Glutamatergic neuron (in vitro differentiated cells): ENCODE measurements at regions not wholly inside any gene's neighbourhood (a gene's known extent, or its start where the extent isn't known, plus 50 kb on each side); places are given as distances from the start of the nearest gene placed in this dataset.

Source experiments
- DNase-seq: peaks from one replicate; pipeline ENCODE4 v3.0.0; 2022
- H3K27ac Mint-ChIP-seq: one replicate; pipeline ENCODE4 v1.8.0; 2020; ENCODE audit warnings: mild to moderate bottlenecking, mixed read lengths, inconsistent platforms; ENCODE audit not compliant: unreplicated experiment
- H3K27me3 Mint-ChIP-seq: one replicate; pipeline ENCODE4 v1.8.0; 2020; ENCODE audit warnings: mild to moderate bottlenecking, moderate library complexity, mixed read lengths, inconsistent platforms; ENCODE audit not compliant: unreplicated experiment
- H3K36me3 Mint-ChIP-seq: one replicate; pipeline ENCODE4 v1.8.0; 2020; ENCODE audit warnings: mild to moderate bottlenecking, mixed read lengths, inconsistent platforms; ENCODE audit not compliant: unreplicated experiment
- H3K4me1 Mint-ChIP-seq: one replicate; pipeline ENCODE4 v1.8.0; 2020; ENCODE audit warnings: mild to moderate bottlenecking, low read depth, mixed read lengths, inconsistent platforms; ENCODE audit not compliant: unreplicated experiment
- H3K4me3 Mint-ChIP-seq: one replicate; pipeline ENCODE4 v1.8.0; 2020; ENCODE audit warnings: mild to moderate bottlenecking, mixed read lengths, inconsistent platforms; ENCODE audit not compliant: unreplicated experiment
- H3K9me3 Mint-ChIP-seq: one replicate; pipeline ENCODE4 v1.8.0; 2020; ENCODE audit warnings: mild to moderate bottlenecking, moderate library complexity, mixed read lengths, inconsistent platforms; ENCODE audit not compliant: unreplicated experiment
- CTCF ChIP-seq: fragments of 200-600 bp; sonication (generic); IDR thresholded peaks from one replicate; pipeline ENCODE4 v1.5.0; 2021; ENCODE audit not compliant: partially characterized antibody, unreplicated experiment

GRCh38 chr4:116082808-116083366, 969.5 kb upstream of the NDST4 start:
- H3K27ac Mint-ChIP-seq: no peak overlapping the region
- H3K4me1 Mint-ChIP-seq: no peaks in the 10 kb centered on the region
- TF ChIP-seq CTCF: no peak
- no peaks in the 10 kb centered on the region for H3K36me3 Mint-ChIP-seq
- H3K27me3 Mint-ChIP-seq: no peaks in the 10 kb centered on the region
- H3K9me3 Mint-ChIP-seq: no peaks in the 10 kb centered on the region
- no peak for DNase-seq
- H3K4me3 Mint-ChIP-seq: no peak overlapping the region

- TF ChIP-seq CTCF: no peak
- no peak overlapping the region for H3K27ac Mint-ChIP-seq
- H3K4me1 Mint-ChIP-seq: no peaks in the 10 kb centered on the region
- no peaks in the 10 kb centered on the region for H3K9me3 Mint-ChIP-seq
- H3K27me3 Mint-ChIP-seq: no peaks in the 10 kb centered on the region
- no peak for DNase-seq
- H3K4me3 Mint-ChIP-seq: no peak overlapping the region
- H3K36me3 Mint-ChIP-seq: peaks cover 3% of the 10 kb centered on the region
Measured at GRCh38 chr4:116073051-116073450, 959.6 kb upstream of the NDST4 start.

GRCh38 chr4:116070283-116070682, 956.9 kb upstream of the NDST4 start:
- peaks cover 14% of the 10 kb centered on the region for H3K36me3 Mint-ChIP-seq
- H3K27me3 Mint-ChIP-seq: peaks cover 4% of the 10 kb centered on the region
- no peak overlapping the region for H3K4me3 Mint-ChIP-seq
- no peak for TF ChIP-seq CTCF
- peaks cover 1% of the 10 kb centered on the region for H3K9me3 Mint-ChIP-seq
- H3K4me1 Mint-ChIP-seq: peaks cover 2% of the 10 kb centered on the region
- H3K27ac Mint-ChIP-seq: no peak overlapping the region
- DNase-seq: no peak

GRCh38 chr4:116066711-116067245, 953.4 kb upstream of the NDST4 start:
- DNase-seq: no peak
- Mint-ChIP-seq H3K27me3 (peaks cover 4% of the 10 kb centered on the region), H3K36me3 (peaks cover 14% of the 10 kb centered on the region), H3K27ac (no peak overlapping the region), H3K4me1 (peaks cover 4% of the 10 kb centered on the region), H3K4me3 (no peak overlapping the region), H3K9me3 (peaks cover 1% of the 10 kb centered on the region)
- TF ChIP-seq CTCF: no peak

- Mint-ChIP-seq H3K4me3 (no peak overlapping the region), H3K36me3 (peaks cover 14% of the 10 kb centered on the region), H3K9me3 (peaks cover 1% of the 10 kb centered on the region), H3K4me1 (peaks cover 4% of the 10 kb centered on the region), H3K27ac (no peak overlapping the region), H3K27me3 (peaks cover 4% of the 10 kb centered on the region)
- DNase-seq: no peak
- TF ChIP-seq CTCF: no peak
Measured at GRCh38 chr4:116064331-116064730, 950.9 kb upstream of the NDST4 start.
